H1 (cell line): ENCODE measurements at regions not wholly inside any gene's neighbourhood (a gene's known extent, or its start where the extent isn't known, plus 50 kb on each side); places are given as distances from the start of the nearest gene placed in this dataset.
"Not testable (repeated sequence)": the region's sequence is repeated elsewhere in the genome, so short reads cannot be mapped to it uniquely, and the experiment has no call there.

Experiments used
- CBX8 ChIP-seq: fragments of 300-800, 300-1000 bp; sonication (generic); IDR thresholded peaks from 2 replicates; pipeline ENCODE4 v1.7.1; 2016; ENCODE audit warnings: low read depth, low read length, borderline replicate concordance
- CHD2 ChIP-seq: IDR thresholded peaks from 2 replicates; pipeline ENCODE4 v1.6.1; 2012; ENCODE audit warnings: low read length, improper control_type of control experiment
- POLR2A ChIP-seq, 2 experiments: IDR thresholded peaks; 1 replicate in 1 of 2; 2 replicates in 1 of 2; pipeline ENCODE4 v1.6.1; 2011; ENCODE audit warnings: low read depth in 2 of 2, low read length in 2 of 2, mild to moderate bottlenecking in 2 of 2; ENCODE audit errors: control extremely low read depth in 1 of 2
- RAD21 ChIP-seq, 2 experiments: IDR thresholded peaks in 1 of 2; conservative IDR thresholded peaks in 1 of 2; 2 replicates each; pipeline ENCODE4 v1.6.1; 2011; ENCODE audit warnings: low read depth in 2 of 2, low read length in 2 of 2, improper control_type of control experiment in 1 of 2, inconsistent platforms in 1 of 2, mild to moderate bottlenecking in 1 of 2, moderate library complexity in 1 of 2
- RFX5 ChIP-seq: IDR thresholded peaks from 2 replicates; pipeline ENCODE4 v1.6.1; 2011; ENCODE audit warnings: low read depth, low read length, improper control_type of control experiment, borderline replicate concordance
- RNF2 ChIP-seq: fragments of 200-900, 300-1000 bp; sonication (generic); IDR thresholded peaks from 2 replicates; pipeline ENCODE4 v1.7.1; 2016; ENCODE audit warnings: borderline replicate concordance, low read depth, mild to moderate bottlenecking, antibody characterized with exemption, low read length; ENCODE audit not compliant: poor library complexity, severe bottlenecking; ENCODE audit errors: missing control alignments
- SP4 ChIP-seq: IDR thresholded peaks from 2 replicates; pipeline ENCODE4 v1.6.1; 2012; ENCODE audit warnings: low read length, inconsistent platforms
- TAF1 ChIP-seq: IDR thresholded peaks from 2 replicates; pipeline ENCODE4 v1.6.1; 2011; ENCODE audit warnings: mild to moderate bottlenecking, low read depth, low read length
- TCF12 ChIP-seq: IDR thresholded peaks from 2 replicates; pipeline ENCODE4 v1.6.1; 2011; ENCODE audit warnings: low read depth, mild to moderate bottlenecking, low read length
- TF ChIP-seq, protein P1 (sequence below): IDR thresholded peaks from 2 replicates; pipeline ENCODE4 v1.6.1; 2012; ENCODE audit warnings: low read length, inconsistent platforms
- TF ChIP-seq, protein P2 (sequence below), 3 experiments: IDR thresholded peaks; 1 replicate in 2 of 3; 2 replicates in 1 of 3; pipeline versions ENCODE4 v1.5.1 to v1.6.1; 2011; ENCODE audit warnings: low read length in 3 of 3, mild to moderate bottlenecking in 3 of 3, inconsistent platforms in 2 of 3, low read depth in 1 of 3, moderate library complexity in 1 of 3; ENCODE audit not compliant: insufficient read depth in 1 of 3; ENCODE audit errors: control extremely low read depth in 1 of 3
- TF ChIP-seq, protein P3 (sequence below): IDR thresholded peaks from 2 replicates; pipeline ENCODE4 v1.6.1; 2012; ENCODE audit warnings: inconsistent platforms

DNA sequence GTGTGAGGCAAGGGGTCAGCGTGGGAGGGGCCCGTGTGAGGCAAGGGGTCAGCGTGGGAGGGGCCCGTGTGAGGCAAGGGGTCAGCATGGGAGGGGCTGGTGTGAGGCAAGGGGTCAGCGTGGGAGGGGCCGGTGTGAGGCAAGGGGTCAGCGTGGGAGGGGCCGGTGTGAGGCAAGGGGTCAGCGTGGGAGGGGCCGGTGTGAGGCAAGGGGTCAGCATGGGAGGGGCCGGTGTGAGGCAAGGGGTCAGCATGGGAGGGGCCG is 119.2 kb downstream of the SEPTIN14 start:
- TF ChIP-seq CHD2; TCF12; TAF1; CBX8; SP4; RNF2; RAD21 (IDR thresholded peaks at IDR 0.05 in 1 of 2, conservative IDR thresholded peaks at IDR 0.05 in 1 of 2; ENCODE audit: low read depth in 2 of 2, low read length in 2 of 2); POLR2A (IDR thresholded peaks at IDR 0.05; ENCODE audit: control extremely low read depth in 1 of 2, low read depth in 2 of 2, low read length in 2 of 2); RFX5: not testable (repeated sequence)
- TF ChIP-seq, protein P1, sequence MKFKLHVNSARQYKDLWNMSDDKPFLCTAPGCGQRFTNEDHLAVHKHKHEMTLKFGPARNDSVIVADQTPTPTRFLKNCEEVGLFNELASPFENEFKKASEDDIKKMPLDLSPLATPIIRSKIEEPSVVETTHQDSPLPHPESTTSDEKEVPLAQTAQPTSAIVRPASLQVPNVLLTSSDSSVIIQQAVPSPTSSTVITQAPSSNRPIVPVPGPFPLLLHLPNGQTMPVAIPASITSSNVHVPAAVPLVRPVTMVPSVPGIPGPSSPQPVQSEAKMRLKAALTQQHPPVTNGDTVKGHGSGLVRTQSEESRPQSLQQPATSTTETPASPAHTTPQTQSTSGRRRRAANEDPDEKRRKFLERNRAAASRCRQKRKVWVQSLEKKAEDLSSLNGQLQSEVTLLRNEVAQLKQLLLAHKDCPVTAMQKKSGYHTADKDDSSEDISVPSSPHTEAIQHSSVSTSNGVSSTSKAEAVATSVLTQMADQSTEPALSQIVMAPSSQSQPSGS = not testable (repeated sequence)
- TF ChIP-seq, protein P2, sequence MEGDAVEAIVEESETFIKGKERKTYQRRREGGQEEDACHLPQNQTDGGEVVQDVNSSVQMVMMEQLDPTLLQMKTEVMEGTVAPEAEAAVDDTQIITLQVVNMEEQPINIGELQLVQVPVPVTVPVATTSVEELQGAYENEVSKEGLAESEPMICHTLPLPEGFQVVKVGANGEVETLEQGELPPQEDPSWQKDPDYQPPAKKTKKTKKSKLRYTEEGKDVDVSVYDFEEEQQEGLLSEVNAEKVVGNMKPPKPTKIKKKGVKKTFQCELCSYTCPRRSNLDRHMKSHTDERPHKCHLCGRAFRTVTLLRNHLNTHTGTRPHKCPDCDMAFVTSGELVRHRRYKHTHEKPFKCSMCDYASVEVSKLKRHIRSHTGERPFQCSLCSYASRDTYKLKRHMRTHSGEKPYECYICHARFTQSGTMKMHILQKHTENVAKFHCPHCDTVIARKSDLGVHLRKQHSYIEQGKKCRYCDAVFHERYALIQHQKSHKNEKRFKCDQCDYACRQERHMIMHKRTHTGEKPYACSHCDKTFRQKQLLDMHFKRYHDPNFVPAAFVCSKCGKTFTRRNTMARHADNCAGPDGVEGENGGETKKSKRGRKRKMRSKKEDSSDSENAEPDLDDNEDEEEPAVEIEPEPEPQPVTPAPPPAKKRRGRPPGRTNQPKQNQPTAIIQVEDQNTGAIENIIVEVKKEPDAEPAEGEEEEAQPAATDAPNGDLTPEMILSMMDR (IDR thresholded peaks at IDR 0.05; ENCODE audit: control extremely low read depth in 1 of 3, insufficient read depth in 1 of 3, low read depth in 1 of 3, low read length in 3 of 3) = not testable (repeated sequence)
- TF ChIP-seq, protein P3, sequence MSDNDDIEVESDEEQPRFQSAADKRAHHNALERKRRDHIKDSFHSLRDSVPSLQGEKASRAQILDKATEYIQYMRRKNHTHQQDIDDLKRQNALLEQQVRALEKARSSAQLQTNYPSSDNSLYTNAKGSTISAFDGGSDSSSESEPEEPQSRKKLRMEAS = not testable (repeated sequence)
